ENCODE measurements at regions not wholly inside any gene's neighbourhood (a gene's known extent, or its start where the extent isn't known, plus 50 kb on each side); places are given as distances from the start of the nearest gene placed in this dataset.

DNA sequence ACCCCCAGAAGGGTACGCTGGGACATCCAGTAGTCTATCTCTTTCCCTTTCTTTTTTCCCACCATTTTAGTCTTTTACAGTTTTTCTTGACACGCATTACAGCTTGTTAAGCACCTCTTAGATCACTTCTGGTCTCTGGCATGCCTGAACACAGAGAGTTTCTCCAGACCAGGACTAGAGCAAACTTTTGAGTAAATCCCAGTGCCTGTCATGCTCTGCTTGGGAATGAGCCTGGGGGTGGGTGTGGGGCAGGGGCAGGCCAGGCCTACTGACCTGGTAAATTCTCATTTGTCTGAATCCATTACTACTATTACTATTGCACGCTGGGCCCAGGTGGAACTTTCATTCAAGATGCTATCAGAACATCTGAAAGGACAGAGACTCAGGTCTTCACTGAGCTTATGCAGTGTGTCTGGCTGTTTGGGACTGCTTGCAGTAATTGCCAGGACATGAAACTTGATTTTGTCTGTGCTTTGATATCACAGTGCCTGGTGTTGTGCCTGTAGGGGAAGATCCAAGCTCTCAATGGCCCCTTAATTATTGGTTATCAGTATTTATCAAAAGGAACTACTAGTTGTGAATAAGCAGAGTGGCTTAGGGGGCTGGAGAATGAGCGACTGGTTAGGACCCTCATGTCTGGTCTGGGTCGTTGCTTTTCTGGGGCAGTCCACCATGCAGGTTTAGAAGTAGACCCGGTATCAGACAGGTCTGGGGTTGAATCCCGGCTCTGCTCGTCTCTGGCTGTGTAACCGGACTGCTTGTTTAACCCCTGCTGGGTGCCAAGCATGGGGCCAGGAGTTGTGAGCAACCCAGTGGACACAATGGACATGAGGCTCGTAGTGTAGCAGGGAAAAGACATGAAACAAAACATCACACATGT lies 196.1 kb upstream of the TLE3 start:
- Histone ChIP-seq H3K27ac (no peak overlapping the region), H3K27me3 (no peaks in the 10 kb centered on the region), H3K4me1 (peaks cover 5 to 32% (median 22%) of the 10 kb centered on the region in 4 donors), H3K9me3 (no peaks in the 10 kb centered on the region), H3K36me3 (no peaks in the 10 kb centered on the region), H3K4me3 (no peak overlapping the region)
- intact Hi-C loops (cut with DNase I; ENCODE audit: low total_unique reads) = no loop called here
- DNase-seq = no peak
- no peak for TF ChIP-seq EP300 (IDR thresholded peaks at IDR 0.05)
- TF ChIP-seq POLR2AphosphoS5 (IDR thresholded peaks at IDR 0.05) = no peak
- no peak for TF ChIP-seq CTCF (IDR thresholded peaks at IDR 0.05)
- WGBS, 5 donors = 84 to 95% (median 90%) methylated on average over 10 of the region's 10 CpGs

DNA sequence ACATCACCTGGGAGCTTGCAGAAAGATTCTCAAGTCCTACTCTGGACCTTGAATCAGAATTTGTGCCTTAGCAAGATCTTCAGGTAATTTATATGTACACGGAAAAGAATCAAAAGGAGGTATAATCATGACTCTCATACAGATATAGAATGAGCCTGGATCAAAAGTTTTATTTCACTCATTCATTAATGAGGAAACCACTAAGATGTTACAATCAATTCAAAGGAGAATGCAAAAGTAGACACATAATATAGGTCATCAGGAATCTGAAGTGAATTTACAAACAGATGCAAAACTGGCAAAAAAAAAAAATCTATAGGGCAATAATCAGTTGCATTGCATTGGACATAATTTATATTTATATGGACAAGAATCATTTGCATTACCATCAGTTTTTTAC lies 195.4 kb upstream of the TLE3 start:
- intact Hi-C loops (cut with DNase I; ENCODE audit: low total_unique reads) = no loop called here
- TF ChIP-seq CTCF (IDR thresholded peaks at IDR 0.05) (no peak), EP300 (IDR thresholded peaks at IDR 0.05) (no peak), POLR2A (IDR thresholded peaks at IDR 0.05) (no peak), POLR2AphosphoS5 (IDR thresholded peaks at IDR 0.05) (no peak)
- 84 to 93% (median 89%) methylated on average over 1 of the region's 1 CpG for WGBS, 5 donors
- Histone ChIP-seq H3K27ac (no peak overlapping the region), H3K4me3 (no peak overlapping the region), H3K36me3 (no peaks in the 10 kb centered on the region), H3K27me3 (no peaks in the 10 kb centered on the region), H3K9me3 (no peaks in the 10 kb centered on the region), H3K4me1 (peaks cover 5 to 32% (median 22%) of the 10 kb centered on the region in 4 donors)
- no peak for DNase-seq

GRCh38 chr15:70292076-70292760 lies 194.5 kb upstream of the TLE3 start:
- intact Hi-C loops (cut with DNase I; ENCODE audit: low total_unique reads) = no loop called here

More at GRCh38 chr15:70292076-70292760, 194.5 kb upstream of the TLE3 start:
- Histone ChIP-seq H3K9me3 (no peaks in the 10 kb centered on the region), H3K27me3 (no peaks in the 10 kb centered on the region), H3K27ac (no peak overlapping the region), H3K4me3 (no peak overlapping the region), H3K36me3 (no peaks in the 10 kb centered on the region), H3K4me1 (peaks cover 5 to 30% (median 22%) of the 10 kb centered on the region in 4 donors)
- 57 to 78% (median 71%) methylated on average over 12 of the region's 12 CpGs for WGBS, 5 donors
- TF ChIP-seq POLR2AphosphoS5 (IDR thresholded peaks at IDR 0.05) (peak in 1 of 3 donors; percentile 14), CTCF (IDR thresholded peaks at IDR 0.05) (no peak)
- no peak for DNase-seq

Measured in stomach (tissue), 8 donors.